RWPE2 (cell line): ENCODE measurements at regions not wholly inside any gene's neighbourhood (a gene's known extent, or its start where the extent isn't known, plus 50 kb on each side); places are given as distances from the start of the nearest gene placed in this dataset.
"Not testable (repeated sequence)": the region's sequence is repeated elsewhere in the genome, so short reads cannot be mapped to it uniquely, and the experiment has no call there.

Source experiments
- ATAC-seq: fragments of 200-7000 bp; cut with Tn5 transposase; 3 replicates; pipeline ENCODE4 v1.9.1; 2021; ENCODE audit warnings: low read depth
- DNase-seq: peaks from one replicate; pipeline ENCODE4 v3.0.0-alpha.2; 2020; ENCODE audit warnings: low spot score
- H3K27ac ChIP-seq: fragments of 450-650 bp; 2 replicates; pipeline ENCODE4 v1.5.1; 2017; ENCODE audit warnings: mild to moderate bottlenecking; ENCODE audit not compliant: poor library complexity, severe bottlenecking
- H3K27me3 ChIP-seq: fragments of 250-450 bp; sonication (Bioruptor Pico); 2 replicates; pipeline ENCODE4 v1.5.1; 2021; ENCODE audit warnings: mild to moderate bottlenecking, moderate library complexity; ENCODE audit not compliant: insufficient read depth, poor library complexity, severe bottlenecking
- H3K36me3 ChIP-seq: fragments of 250-450 bp; sonication (Bioruptor Pico); 2 replicates; pipeline ENCODE4 v1.5.1; 2020; ENCODE audit warnings: low read depth, mild to moderate bottlenecking, moderate library complexity
- H3K4me1 ChIP-seq: fragments of 250-450 bp; sonication (Bioruptor Pico); 2 replicates; pipeline ENCODE4 v1.5.1; 2021; ENCODE audit warnings: mild to moderate bottlenecking, moderate library complexity; ENCODE audit not compliant: insufficient read depth, poor library complexity, severe bottlenecking
- H3K4me3 ChIP-seq: fragments of 250-450 bp; sonication (Bioruptor Pico); 2 replicates; pipeline ENCODE4 v1.5.1; 2021; ENCODE audit warnings: mild to moderate bottlenecking, moderate library complexity; ENCODE audit not compliant: severe bottlenecking
- H3K9me3 ChIP-seq: fragments of 250-450 bp; sonication (Bioruptor Pico); 2 replicates; pipeline ENCODE4 v1.5.1; 2021; ENCODE audit warnings: mild to moderate bottlenecking, moderate library complexity; ENCODE audit not compliant: severe bottlenecking

GRCh38 chr3:91485026-91485425 is 2377.6 kb downstream of the EPHA3 start:
- H3K9me3 ChIP-seq, DNase-seq, H3K36me3 ChIP-seq, ATAC-seq, H3K27me3 ChIP-seq, H3K4me3 ChIP-seq, H3K4me1 ChIP-seq, H3K27ac ChIP-seq: not testable (repeated sequence)

- ATAC-seq, H3K9me3 ChIP-seq, H3K27me3 ChIP-seq, H3K27ac ChIP-seq, DNase-seq, H3K4me1 ChIP-seq, H3K4me3 ChIP-seq, H3K36me3 ChIP-seq: not testable (repeated sequence)
Observed at GRCh38 chr3:91485891-91486290, 2378.5 kb downstream of the EPHA3 start.

- H3K36me3 ChIP-seq, H3K27ac ChIP-seq, H3K4me3 ChIP-seq, H3K9me3 ChIP-seq, ATAC-seq, H3K27me3 ChIP-seq, H3K4me1 ChIP-seq, DNase-seq: not testable (repeated sequence)
Observed at GRCh38 chr3:91497712-91498111, 2390.3 kb downstream of the EPHA3 start.

- H3K27ac ChIP-seq, ATAC-seq, H3K36me3 ChIP-seq, H3K9me3 ChIP-seq, DNase-seq, H3K27me3 ChIP-seq, H3K4me3 ChIP-seq, H3K4me1 ChIP-seq: not testable (repeated sequence)
Observed at GRCh38 chr3:91499850-91500249, 2392.4 kb downstream of the EPHA3 start.

GRCh38 chr3:91504874-91505273 is 2397.5 kb downstream of the EPHA3 start:
- DNase-seq, ATAC-seq, H3K4me3 ChIP-seq, H3K36me3 ChIP-seq, H3K27ac ChIP-seq, H3K9me3 ChIP-seq, H3K4me1 ChIP-seq, H3K27me3 ChIP-seq: not testable (repeated sequence)
